GM10266 (cell line): ENCODE measurements at regions not wholly inside any gene's neighbourhood (a gene's known extent, or its start where the extent isn't known, plus 50 kb on each side); places are given as distances from the start of the nearest gene placed in this dataset.

ENCODE experiments used
- DNase-seq: peaks from one replicate; pipeline ENCODE4 v3.0.0; 2012; ENCODE audit errors: extremely low spot score
- CTCF ChIP-seq: IDR thresholded peaks from 2 replicates; pipeline ENCODE4 v1.5.1; 2012; ENCODE audit warnings: mild to moderate bottlenecking, low read depth; ENCODE audit not compliant: control insufficient read depth, insufficient read depth; ENCODE audit errors: missing control alignments

GRCh38 chr11:15649371-15650104 lies 534.8 kb downstream of the INSC start:
- no peak for DNase-seq
- no peak for TF ChIP-seq CTCF

DNA sequence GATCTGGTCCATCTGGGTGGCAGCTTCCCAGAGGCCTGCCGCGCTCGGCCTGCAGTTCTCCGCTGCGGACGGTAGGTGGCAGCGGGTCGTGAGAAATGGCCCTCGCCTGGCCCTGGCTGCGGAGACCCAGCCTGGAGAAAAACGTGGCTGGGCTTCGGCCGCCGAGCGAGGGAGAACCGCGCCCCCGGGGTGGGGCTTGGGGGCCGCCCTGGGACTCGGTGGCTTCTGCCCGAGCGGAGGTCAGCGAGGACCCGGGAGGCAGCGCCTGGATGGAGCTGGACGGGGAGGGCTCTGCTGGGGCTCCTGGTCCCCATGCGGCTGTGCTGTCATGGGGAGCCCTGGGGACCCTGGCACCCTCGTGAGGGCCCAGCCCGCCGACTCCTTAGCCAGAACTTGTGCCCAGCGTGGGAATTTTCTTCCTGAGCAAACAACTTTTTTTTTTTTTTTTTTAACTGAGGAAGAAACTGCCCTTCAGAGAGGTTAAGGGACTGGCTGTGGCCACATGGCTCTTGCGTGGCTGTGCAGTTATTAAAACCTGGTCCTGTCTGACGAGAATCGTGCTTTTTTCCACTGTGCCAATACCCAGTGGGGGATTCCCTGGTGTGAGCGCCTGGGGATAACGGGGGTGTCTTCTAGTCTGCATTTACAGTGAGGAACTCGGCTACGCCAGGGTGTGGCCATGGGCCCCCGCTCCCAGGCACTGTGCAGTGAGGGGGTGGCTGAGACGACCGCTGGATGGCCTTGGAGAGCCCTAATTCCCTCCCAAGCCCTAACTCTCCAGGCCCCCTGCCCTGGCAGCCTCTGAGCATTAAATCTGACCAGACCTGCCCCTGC lies 535.6 kb downstream of the INSC start:
- TF ChIP-seq CTCF: peak; percentile 95

DNA sequence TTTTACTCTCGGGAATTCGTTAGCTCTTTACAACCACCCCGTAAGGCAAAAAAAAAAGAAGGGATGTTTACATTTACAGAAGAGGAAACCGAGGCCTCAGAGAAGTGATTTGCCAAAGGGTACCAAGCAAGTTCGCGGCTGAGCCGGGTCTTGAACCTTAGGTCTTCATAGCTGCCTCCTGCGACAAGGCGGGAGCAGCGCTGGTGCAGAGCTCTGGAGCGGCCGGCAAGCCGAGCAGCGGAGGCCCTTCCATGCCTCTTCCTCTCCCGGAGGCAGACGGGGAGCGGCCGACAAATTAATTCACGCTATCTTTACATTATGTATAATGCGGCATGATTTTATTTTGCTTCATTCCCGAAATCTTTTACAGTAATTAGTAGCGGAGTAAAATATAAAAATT lies 536.3 kb downstream of the INSC start:
- DNase-seq: no peak
- TF ChIP-seq CTCF: no peak

More for the DNA sequence above, 535.6 kb downstream of the INSC start:
- DNase-seq: peak; percentile 81

GRCh38 chr11:15651816-15652215 lies 537.1 kb downstream of the INSC start:
- TF ChIP-seq CTCF: no peak

GRCh38 chr11:15653191-15653710 lies 538.5 kb downstream of the INSC start:
- DNase-seq: no peak
- TF ChIP-seq CTCF: no peak

More at GRCh38 chr11:15651816-15652215, 537.1 kb downstream of the INSC start:
- no peak for DNase-seq

- no peak for TF ChIP-seq CTCF
- no peak for DNase-seq
These were observed 539.7 kb downstream of the INSC start for GRCh38 chr11:15654451-15654850.
